ENCODE measurements at regions not wholly inside any gene's neighbourhood (a gene's known extent, or its start where the extent isn't known, plus 50 kb on each side); places are given as distances from the start of the nearest gene placed in this dataset.

DNA sequence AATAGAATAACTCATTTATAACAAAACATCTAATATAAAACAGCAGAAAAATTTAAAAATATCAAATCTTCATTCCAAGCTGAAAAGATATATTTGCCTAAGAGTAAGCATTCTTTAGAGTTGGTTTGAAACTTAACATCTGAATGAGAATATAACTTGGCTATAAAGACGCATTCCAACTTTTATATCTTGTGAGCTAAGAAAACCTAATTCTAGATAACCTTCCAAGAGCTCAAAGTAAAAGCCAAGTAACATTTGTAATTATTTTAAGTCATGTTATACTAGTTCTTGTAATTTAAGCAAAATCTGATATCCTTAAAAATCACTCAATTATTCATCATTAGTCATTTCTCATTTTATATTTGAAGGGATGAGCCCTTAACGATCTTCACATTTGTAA lies 368.9 kb downstream of the C12orf50 start:
- TF ChIP-seq POLR2A (IDR thresholded peaks at IDR 0.05) (no peak), EP300 (IDR thresholded peaks at IDR 0.05) (no peak)
